ENCODE measurements at regions not wholly inside any gene's neighbourhood (a gene's known extent, or its start where the extent isn't known, plus 50 kb on each side); places are given as distances from the start of the nearest gene placed in this dataset.
"Not testable (repeated sequence)": the region's sequence is repeated elsewhere in the genome, so short reads cannot be mapped to it uniquely, and the experiment has no call there.

DNA sequence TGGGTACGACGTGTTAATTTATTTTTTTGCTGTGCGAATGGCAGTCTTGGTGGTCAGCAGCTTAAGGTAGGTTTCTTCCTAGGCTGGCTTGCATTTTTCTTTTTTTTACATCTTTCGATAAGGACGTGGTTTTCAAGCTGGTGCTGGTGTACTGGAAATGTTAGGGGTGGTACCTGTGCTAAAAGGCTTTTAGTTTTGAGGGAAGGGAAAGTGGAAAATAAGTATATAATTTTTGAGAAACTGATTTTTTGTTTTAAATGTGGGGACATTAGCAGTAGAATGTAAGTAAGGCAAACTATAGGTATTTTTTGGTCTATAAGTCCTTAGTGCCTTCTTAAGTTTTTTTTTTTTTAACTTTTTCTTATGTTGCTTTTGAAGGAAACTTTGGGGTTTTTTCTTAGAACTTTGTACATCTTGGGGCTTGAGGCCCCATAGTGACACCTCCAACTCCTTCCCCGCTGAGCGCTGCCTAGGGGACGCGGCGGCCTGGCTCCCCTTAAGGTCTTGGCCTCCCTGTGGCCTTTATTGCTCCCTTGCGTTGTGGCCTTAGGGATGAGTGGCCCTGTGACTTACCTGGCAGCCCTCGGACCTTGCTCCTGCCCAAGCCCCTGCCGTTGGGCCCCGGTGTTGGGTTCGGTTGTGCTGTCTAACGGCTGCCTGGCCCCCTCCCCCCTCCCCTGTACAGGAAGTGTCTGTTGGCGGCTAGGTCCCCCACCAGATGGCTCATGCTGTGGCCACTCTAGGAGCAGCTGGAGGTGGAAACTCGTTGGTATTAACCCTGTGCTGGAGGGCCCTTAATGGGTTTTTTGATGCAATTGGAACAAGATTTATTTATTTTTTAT is 88.0 kb upstream of the RPRML start:
- in situ Hi-C loops (cut with HindIII; ENCODE audit: low sequenced_read_pairs) = no loop called here
- peak overlapping the region; percentile 96 for H3K4me3 ChIP-seq (ENCODE audit: low read depth, low read length)
- TF ChIP-seq, protein P1, sequence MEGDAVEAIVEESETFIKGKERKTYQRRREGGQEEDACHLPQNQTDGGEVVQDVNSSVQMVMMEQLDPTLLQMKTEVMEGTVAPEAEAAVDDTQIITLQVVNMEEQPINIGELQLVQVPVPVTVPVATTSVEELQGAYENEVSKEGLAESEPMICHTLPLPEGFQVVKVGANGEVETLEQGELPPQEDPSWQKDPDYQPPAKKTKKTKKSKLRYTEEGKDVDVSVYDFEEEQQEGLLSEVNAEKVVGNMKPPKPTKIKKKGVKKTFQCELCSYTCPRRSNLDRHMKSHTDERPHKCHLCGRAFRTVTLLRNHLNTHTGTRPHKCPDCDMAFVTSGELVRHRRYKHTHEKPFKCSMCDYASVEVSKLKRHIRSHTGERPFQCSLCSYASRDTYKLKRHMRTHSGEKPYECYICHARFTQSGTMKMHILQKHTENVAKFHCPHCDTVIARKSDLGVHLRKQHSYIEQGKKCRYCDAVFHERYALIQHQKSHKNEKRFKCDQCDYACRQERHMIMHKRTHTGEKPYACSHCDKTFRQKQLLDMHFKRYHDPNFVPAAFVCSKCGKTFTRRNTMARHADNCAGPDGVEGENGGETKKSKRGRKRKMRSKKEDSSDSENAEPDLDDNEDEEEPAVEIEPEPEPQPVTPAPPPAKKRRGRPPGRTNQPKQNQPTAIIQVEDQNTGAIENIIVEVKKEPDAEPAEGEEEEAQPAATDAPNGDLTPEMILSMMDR (IDR thresholded peaks at IDR 0.05; ENCODE audit: low read depth, low read length) = peak; percentile 16
- DNase-seq (ENCODE audit: low read depth, low spot score) = peak; percentile 91

DNA sequence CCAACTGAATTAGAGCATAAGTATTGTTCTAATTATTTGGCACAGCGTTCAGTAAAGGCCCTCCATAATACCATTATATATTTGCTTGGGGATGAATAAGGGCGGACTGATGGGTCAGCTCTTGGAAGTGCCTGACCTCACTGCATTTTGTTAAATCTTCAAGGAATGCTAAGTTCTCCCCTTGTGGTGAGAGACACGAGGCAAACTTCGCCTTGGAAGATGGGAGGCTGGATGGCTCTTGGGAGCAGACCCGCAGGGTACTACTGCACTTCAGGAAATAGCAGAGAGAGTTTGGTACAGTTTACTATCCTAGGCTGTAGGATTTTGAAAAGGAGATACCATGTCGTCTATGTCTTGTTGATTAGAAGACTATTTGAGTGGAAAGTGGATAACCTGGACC is 87.0 kb upstream of the RPRML start:
- in situ Hi-C loops (cut with HindIII; ENCODE audit: low sequenced_read_pairs) = no loop called here
- no peak overlapping the region for H3K4me3 ChIP-seq (ENCODE audit: low read depth, low read length)
- TF ChIP-seq, protein P1 (IDR thresholded peaks at IDR 0.05; ENCODE audit: low read depth, low read length) = no peak
- no peak for DNase-seq (ENCODE audit: low read depth, low spot score)

DNA sequence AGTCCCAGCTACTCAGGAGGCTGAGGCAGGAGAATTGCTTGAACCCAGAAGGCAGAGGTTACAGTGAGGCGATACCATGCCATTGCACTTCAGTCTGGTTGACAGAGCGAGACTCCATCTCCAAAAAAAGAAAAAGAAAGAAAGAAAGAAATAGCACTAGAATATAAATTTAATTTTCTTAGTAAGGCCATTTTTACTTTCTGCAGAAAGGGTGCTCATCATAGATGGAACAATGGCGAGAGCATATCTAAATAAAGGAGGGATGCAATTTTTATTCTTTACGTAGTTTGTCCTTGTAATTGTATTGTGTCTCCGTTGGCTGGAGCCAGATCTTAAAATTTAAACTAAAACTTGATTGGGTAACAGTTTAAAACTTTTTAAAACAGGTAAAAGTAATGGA is 85.6 kb upstream of the RPRML start:
- DNase-seq (ENCODE audit: low read depth, low spot score) = no peak
- H3K4me3 ChIP-seq (ENCODE audit: low read depth, low read length) = no peak overlapping the region
- TF ChIP-seq, protein P1 (IDR thresholded peaks at IDR 0.05; ENCODE audit: low read depth, low read length) = no peak
- in situ Hi-C loops (cut with HindIII; ENCODE audit: low sequenced_read_pairs) = no loop called here

DNA sequence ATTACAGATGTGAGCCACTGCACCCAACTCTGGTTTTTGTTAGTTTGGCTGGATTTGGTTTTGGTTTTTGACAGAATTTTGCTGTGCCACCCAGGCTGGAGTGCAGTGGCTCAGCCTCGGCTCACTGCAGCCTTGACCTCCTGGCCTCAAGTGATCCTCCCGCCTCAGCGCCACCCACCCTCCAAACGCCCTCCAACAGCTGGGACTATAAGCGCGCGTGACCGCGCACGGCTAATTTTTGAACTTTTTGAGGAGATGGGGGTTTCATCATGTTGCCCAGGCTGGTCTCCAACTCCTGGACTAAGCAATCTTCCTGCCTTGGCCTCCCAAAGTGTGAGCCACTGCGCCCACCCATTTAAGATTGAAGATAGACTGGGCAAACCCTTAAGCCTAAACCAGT is 84.4 kb upstream of the RPRML start:
- in situ Hi-C loops (cut with HindIII; ENCODE audit: low sequenced_read_pairs) = no loop called here
- DNase-seq (ENCODE audit: low read depth, low spot score) = no peak
- TF ChIP-seq, protein P1 (IDR thresholded peaks at IDR 0.05; ENCODE audit: low read depth, low read length) = no peak
- no peak overlapping the region for H3K4me3 ChIP-seq (ENCODE audit: low read depth, low read length)

DNA sequence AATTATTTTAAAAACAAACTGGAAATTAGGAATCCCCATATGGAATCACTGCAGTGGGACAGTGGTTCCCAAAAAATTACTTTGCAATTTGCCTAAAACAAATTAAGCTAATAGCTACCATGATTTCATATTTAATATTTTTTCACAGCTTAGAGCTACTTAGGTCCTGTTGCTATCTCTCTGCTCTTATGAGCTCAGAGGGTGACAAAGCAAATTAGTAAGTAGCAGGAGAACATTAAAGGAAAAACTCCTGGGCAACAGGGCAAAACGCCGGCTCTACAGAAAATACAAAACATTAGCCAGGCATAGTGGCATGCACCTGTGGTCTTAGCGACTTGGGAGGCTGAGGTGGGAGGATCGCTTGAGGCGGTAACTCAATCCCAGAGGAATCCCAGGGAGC is 83.8 kb upstream of the RPRML start:
- DNase-seq (ENCODE audit: low read depth, low spot score); H3K4me3 ChIP-seq (ENCODE audit: low read depth, low read length); in situ Hi-C loops (cut with HindIII; ENCODE audit: low sequenced_read_pairs): not testable (repeated sequence)

DNA sequence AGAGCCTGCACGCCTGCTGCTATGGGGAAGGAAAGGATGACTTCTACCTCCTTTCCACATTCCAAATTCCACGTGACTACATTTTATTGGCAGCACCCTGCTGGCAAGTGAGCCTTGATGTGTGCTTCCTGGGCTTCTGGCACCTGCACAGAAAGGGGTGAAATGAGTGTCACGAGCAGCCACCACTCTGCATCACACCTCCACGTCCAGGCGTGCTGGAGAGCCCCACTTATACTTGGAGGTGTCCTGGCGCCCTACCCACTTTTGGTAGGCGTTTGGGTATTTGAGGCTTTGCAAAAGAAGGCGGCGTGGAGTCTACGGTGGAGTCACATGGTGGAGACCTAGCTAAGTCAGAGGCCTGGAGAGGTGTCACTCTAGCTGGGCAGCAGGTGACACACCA is 81.0 kb upstream of the RPRML start:
- DNase-seq (ENCODE audit: low read depth, low spot score); in situ Hi-C loops (cut with HindIII; ENCODE audit: low sequenced_read_pairs); H3K4me3 ChIP-seq (ENCODE audit: low read depth, low read length): not testable (repeated sequence)

DNA sequence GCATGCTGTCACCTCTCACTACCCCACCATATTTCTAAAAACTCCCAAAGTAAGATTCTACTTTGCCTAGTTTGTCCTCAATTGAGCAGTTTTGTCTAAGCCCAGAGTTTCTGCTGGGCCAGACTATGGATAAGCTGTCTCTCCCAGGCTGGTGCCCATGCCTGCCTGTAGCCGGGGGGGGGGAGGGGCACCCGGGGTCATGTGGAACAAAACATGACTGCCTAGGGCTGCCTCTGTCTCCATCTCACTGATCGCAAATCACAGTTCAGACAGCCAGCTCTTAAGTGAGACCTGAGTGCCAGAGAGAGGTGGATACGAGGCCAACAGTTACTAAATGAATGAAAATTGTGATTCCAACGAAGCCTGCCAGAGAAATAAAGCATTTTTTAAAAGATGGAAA is 78.8 kb upstream of the RPRML start:
- TF ChIP-seq, protein P1 (IDR thresholded peaks at IDR 0.05; ENCODE audit: low read depth, low read length) = no peak
- in situ Hi-C loops (cut with HindIII; ENCODE audit: low sequenced_read_pairs) = no loop called here
- no peak for DNase-seq (ENCODE audit: low read depth, low spot score)
- no peak overlapping the region for H3K4me3 ChIP-seq (ENCODE audit: low read depth, low read length)

DNA sequence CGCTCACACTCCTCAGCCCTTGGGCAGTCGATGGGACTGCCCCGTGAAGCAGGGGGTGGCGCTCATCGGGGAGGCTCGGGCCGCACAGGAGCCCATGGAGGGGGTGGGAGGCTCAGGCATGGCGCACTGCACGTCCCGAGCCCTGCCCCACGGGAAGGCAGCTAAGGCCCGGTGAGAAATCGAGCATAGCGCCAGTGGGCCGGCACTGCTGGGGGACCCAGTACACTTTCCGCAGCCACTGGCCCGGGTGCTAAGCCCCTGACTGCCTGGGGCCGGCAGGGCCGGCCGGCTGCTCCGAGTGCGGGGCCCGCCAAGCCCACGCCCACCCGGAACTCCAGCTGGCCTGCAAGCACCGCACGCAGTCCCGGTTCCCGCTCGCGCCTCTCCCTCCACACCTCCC is 78.2 kb upstream of the RPRML start:
- H3K4me3 ChIP-seq (ENCODE audit: low read depth, low read length); in situ Hi-C loops (cut with HindIII; ENCODE audit: low sequenced_read_pairs); DNase-seq (ENCODE audit: low read depth, low spot score): not testable (repeated sequence)

DNA sequence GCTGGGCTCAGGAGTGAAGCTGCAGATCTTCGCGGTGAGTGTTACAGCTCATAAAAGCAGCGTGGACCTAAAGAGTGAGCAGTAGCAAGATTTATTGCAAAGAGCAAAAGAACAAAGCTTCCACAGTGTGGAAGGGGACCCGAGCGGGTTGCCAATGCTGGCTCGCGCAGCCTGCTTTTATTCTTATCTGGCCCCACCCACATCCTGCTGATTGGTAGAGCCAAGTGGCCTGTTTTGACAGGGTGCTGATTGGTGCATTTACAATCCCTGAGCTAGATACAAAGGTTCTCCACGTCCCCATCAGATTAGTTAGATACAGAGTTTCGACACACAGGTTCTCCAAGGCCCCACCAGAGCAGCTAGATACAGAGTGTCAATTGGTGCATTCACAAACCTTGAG is 77.6 kb upstream of the RPRML start:
- DNase-seq (ENCODE audit: low read depth, low spot score); H3K4me3 ChIP-seq (ENCODE audit: low read depth, low read length); in situ Hi-C loops (cut with HindIII; ENCODE audit: low sequenced_read_pairs): not testable (repeated sequence)

Measured in astrocyte of the spinal cord (primary cell).